GM13976 (cell line): ENCODE measurements at regions not wholly inside any gene's neighbourhood (a gene's known extent, or its start where the extent isn't known, plus 50 kb on each side); places are given as distances from the start of the nearest gene placed in this dataset.

Experiments
- DNase-seq: peaks from one replicate; pipeline ENCODE4 v3.0.0; 2012; ENCODE audit warnings: low spot score
- in situ Hi-C: fragments of 300-500 bp; cut with MboI; formaldehyde crosslinking; loops from one replicate; pipeline ENCODE4 v1.12.0; 2022; ENCODE audit warnings: low sequenced_read_pairs, mixed read lengths, inconsistent platforms; ENCODE audit not compliant: unreplicated experiment
- TF ChIP-seq, protein P1 (sequence below): IDR thresholded peaks from 2 replicates; pipeline ENCODE4 v1.5.1; 2012; ENCODE audit warnings: borderline replicate concordance, mild to moderate bottlenecking; ENCODE audit not compliant: insufficient read depth; ENCODE audit errors: extremely low read depth, missing control alignments, control extremely low read depth

DNA sequence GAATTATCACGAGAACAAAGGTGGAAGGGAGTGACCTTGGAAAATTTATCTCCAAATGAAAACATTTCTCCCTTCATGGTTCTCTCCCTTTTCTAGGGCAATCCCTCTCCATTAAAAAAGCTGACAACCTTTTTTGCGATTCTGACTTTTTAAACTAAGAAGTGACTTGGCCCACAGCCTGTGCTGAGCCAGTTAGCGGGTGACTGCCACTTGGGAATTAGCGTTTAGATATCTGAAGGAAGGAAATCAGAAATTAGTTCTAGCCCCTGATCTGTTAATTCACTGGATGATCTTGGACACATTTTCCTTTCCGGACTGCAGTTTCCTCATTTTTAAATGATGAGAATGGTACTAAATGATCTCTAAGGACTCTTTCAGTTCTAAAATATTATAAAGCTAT is 245.0 kb downstream of the FBXO8 start:
- in situ Hi-C loops = no loop called here
- TF ChIP-seq, protein P1, sequence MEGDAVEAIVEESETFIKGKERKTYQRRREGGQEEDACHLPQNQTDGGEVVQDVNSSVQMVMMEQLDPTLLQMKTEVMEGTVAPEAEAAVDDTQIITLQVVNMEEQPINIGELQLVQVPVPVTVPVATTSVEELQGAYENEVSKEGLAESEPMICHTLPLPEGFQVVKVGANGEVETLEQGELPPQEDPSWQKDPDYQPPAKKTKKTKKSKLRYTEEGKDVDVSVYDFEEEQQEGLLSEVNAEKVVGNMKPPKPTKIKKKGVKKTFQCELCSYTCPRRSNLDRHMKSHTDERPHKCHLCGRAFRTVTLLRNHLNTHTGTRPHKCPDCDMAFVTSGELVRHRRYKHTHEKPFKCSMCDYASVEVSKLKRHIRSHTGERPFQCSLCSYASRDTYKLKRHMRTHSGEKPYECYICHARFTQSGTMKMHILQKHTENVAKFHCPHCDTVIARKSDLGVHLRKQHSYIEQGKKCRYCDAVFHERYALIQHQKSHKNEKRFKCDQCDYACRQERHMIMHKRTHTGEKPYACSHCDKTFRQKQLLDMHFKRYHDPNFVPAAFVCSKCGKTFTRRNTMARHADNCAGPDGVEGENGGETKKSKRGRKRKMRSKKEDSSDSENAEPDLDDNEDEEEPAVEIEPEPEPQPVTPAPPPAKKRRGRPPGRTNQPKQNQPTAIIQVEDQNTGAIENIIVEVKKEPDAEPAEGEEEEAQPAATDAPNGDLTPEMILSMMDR = no peak
- no peak for DNase-seq

- DNase-seq = no peak
- TF ChIP-seq, protein P1 = no peak
- in situ Hi-C loops = no loop called here
These were observed 245.8 kb downstream of the FBXO8 start for GRCh38 chr4:174037631-174038030.

- TF ChIP-seq, protein P1 = no peak
- in situ Hi-C loops = no loop called here
- no peak for DNase-seq
These were observed 246.4 kb downstream of the FBXO8 start for GRCh38 chr4:174037049-174037448.

DNA sequence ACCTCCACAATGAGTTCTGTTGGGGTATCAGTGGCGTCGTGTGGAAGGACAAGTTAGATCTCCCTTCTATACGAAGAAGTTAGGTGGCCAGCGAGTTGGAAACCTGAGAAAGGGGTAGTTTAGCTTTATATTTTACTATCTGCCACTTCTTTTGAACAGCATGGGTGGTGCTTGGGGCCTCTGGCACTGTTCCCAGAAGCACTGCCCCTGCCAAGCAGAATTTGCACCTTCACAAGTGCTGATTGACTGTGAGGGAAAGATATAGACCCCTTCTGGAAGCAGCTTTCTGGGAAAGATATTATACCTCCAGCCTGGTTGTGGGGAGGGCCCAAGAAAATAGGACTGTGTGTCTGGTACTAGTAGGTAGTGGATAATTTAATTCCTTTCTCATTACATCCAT is 246.9 kb downstream of the FBXO8 start:
- in situ Hi-C loops = no loop called here
- no peak for DNase-seq
- TF ChIP-seq, protein P1 = no peak

GRCh38 chr4:174036111-174036510 is 247.4 kb downstream of the FBXO8 start:
- DNase-seq = no peak
- TF ChIP-seq, protein P1 = no peak
- in situ Hi-C loops = no loop called here

GRCh38 chr4:174023641-174024040 is 259.8 kb downstream of the FBXO8 start:
- no peak for DNase-seq
- TF ChIP-seq, protein P1 = no peak
- in situ Hi-C loops = no loop called here

DNA sequence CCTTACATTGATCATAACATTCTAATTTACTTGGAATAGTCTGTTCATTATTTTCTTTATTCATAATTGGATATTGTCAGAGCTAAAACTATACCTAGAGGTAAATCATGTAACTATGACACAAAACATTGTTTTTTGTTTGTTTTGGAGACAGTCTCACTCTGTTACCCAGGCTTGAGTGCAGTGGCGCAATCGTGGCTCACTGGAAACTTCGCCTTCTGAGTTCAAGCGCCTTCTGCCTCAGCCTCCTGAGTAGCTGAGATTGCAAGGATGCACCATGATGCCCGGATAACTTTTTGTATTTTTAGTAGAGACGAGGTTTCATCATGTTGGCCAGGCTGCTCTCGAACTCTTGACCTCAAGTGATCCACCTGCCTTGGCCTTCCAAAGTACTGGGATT is 265.2 kb downstream of the FBXO8 start:
- DNase-seq = no peak
- TF ChIP-seq, protein P1 = no peak
- in situ Hi-C loops = no loop called here
